GM12891 (cell line): ENCODE measurements at regions not wholly inside any gene's neighbourhood (a gene's known extent, or its start where the extent isn't known, plus 50 kb on each side); places are given as distances from the start of the nearest gene placed in this dataset.

Experiments used
- POLR2A ChIP-seq: IDR thresholded peaks from 2 replicates; pipeline ENCODE4 v1.6.1; 2011; ENCODE audit warnings: low read depth, low read length, control low read depth
- TAF1 ChIP-seq: IDR thresholded peaks from 2 replicates; pipeline ENCODE4 v1.6.1; 2011; ENCODE audit warnings: low read depth, low read length, control low read depth

DNA sequence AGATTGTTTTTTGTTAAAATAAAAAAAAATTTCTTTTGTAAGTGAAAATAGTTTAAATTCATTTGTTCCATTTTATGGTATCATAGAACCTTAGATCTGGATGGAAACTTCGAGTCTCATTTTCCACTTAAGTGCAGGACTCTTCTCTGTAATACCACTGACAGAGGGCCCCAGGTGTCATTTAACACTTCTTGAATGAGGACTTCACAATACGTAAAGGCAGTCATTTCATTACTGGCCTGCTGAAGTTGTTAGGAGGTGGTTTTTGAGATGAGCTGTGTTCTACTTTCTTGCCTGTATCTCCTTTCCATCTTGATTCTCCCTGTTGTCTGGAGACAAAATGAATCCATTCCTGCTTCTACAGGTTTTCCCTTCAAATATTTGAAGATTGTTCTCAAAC, 455.3 kb downstream of the DMRT2 start:
- no peak for TF ChIP-seq POLR2A
- no peak for TF ChIP-seq TAF1
